ENCODE measurements at regions not wholly inside any gene's neighbourhood (a gene's known extent, or its start where the extent isn't known, plus 50 kb on each side); places are given as distances from the start of the nearest gene placed in this dataset.

- TF ChIP-seq POLR2A (IDR thresholded peaks at IDR 0.05) (no peak), CTCF (IDR thresholded peaks at IDR 0.05) (no peak)
Observed at GRCh38 chr18:64402636-64403035, 253.7 kb upstream of the LINC00305 start.

Measured in body of pancreas (tissue), 4 donors.